A673 (cell line): ENCODE measurements at regions not wholly inside any gene's neighbourhood (a gene's known extent, or its start where the extent isn't known, plus 50 kb on each side); places are given as distances from the start of the nearest gene placed in this dataset.

Experiments
- BruUV-seq: library from RNA; stranded (reverse); fragments of 400-500 nt; replicated peaks from 2 replicates; lab custom pipeline; 2021; lab: Mats Ljungman, UMichigan
- CTCF ChIA-PET: fragments of 300-600 bp; sonication (Branson Sonifier 250); formaldehyde crosslinking; loops from one replicate; lab custom pipeline; 2022; ENCODE audit warnings: antibody characterized with exemption; lab: Charles Lee
- POLR2A ChIA-PET: fragments of 300-600 bp; sonication (Branson Sonifier 250); formaldehyde crosslinking; loops from one replicate; lab custom pipeline; 2022; ENCODE audit warnings: antibody characterized with exemption; ENCODE audit not compliant: low non-redundant PET; lab: Charles Lee
- DNase-seq: peaks from one replicate; pipeline ENCODE4 v3.0.0-alpha.2; 2015; ENCODE audit warnings: low spot score
- H3K27ac ChIP-seq: fragments of 200-600 bp; sonication (generic); 2 replicates; pipeline ENCODE4 v1.5.1; 2016; ENCODE audit warnings: mixed run types, low read depth, mild to moderate bottlenecking, mixed read lengths, antibody characterized with exemption, low read length; ENCODE audit not compliant: poor library complexity, severe bottlenecking
- H3K27me3 ChIP-seq: fragments of 200-600 bp; sonication (generic); replicated peaks from 2 replicates; pipeline ENCODE4 v1.6.1; 2017; ENCODE audit warnings: mixed run types, low read depth, mild to moderate bottlenecking, mixed read lengths, antibody characterized with exemption, low read length; ENCODE audit not compliant: insufficient read depth, poor library complexity
- H3K36me3 ChIP-seq: fragments of 200-600 bp; sonication (generic); 2 replicates; pipeline ENCODE4 v1.6.1; 2016; ENCODE audit warnings: mixed run types, mild to moderate bottlenecking, mixed read lengths, antibody characterized with exemption, low read length; ENCODE audit not compliant: insufficient read depth, poor library complexity, severe bottlenecking
- H3K4me1 ChIP-seq: fragments of 200-600 bp; sonication (generic); 2 replicates; pipeline ENCODE4 v1.6.1; 2017; ENCODE audit warnings: mixed run types, mild to moderate bottlenecking, mixed read lengths, antibody characterized with exemption, low read length; ENCODE audit not compliant: insufficient read depth, poor library complexity, severe bottlenecking
- H3K4me3 ChIP-seq: fragments of 200-600 bp; sonication (generic); 2 replicates; pipeline ENCODE4 v1.5.1; 2016; ENCODE audit warnings: low read depth, mixed run types, mild to moderate bottlenecking, mixed read lengths, low read length; ENCODE audit not compliant: poor library complexity, severe bottlenecking
- H3K9me3 ChIP-seq: fragments of 200-600 bp; sonication (generic); 2 replicates; pipeline ENCODE4 v1.6.1; 2016; ENCODE audit warnings: mixed run types, low read depth, mild to moderate bottlenecking, mixed read lengths, antibody characterized with exemption, low read length; ENCODE audit not compliant: poor library complexity, severe bottlenecking
- EZH2 ChIP-seq: fragments of 200-600 bp; sonication (generic); IDR thresholded peaks from 2 replicates; pipeline ENCODE4 v1.6.1; 2017; ENCODE audit warnings: borderline replicate concordance, low read depth, mild to moderate bottlenecking, mixed read lengths, antibody characterized with exemption, low read length; ENCODE audit not compliant: poor library complexity, severe bottlenecking
- intact Hi-C: fragments of 100-400 bp; cut with micrococcal nuclease; formaldehyde crosslinking; loops from one replicate; pipeline ENCODE4 v1.10.0; 2022; ENCODE audit not compliant: unreplicated experiment
- TF ChIP-seq, protein P1 (sequence below): fragments of 300-800, 200-600 bp; sonication (generic); conservative IDR thresholded peaks from 2 replicates; pipeline ENCODE4 v1.5.1; 2017; ENCODE audit warnings: low read depth, mild to moderate bottlenecking, antibody characterized with exemption, low read length, moderate library complexity, mixed read lengths

DNA sequence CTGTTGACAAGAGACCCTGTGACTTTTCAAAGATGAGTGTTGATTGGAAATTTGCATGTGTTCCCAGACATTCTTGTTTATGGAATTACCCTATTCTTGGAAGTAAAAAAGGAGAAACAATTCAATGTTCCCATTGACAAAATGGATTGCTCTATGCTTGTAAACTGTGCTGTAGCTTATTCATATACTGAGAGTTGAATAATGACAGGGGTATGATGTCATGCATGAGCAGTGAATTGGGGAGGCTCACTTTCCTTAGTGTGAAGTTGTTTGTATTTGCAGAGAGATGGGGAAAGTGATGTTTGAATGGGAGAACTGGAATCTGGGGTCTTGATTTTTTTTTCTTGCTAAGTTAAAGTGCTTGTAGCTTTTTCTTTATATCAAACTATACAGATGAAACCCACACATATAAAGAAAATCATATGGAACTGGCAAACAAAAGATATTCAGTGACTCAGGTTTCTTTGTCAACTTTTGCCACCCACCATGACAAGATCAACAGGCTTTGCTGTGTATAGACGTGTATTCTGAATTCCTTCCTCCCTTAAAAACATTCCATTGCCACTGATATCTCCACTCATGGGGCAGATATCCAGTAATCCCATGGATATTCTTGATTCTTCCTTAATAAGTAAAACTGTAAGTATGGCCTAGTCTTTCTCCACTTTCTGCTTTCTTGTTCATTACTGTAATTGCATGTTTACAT, 97.8 kb upstream of the JAG1 start:
- no TSS peak for BruUV-seq
- ChIA-PET POLR2A (no interaction called here), CTCF (no interaction called here)
- no peak for TF ChIP-seq EZH2
- TF ChIP-seq, protein P1, sequence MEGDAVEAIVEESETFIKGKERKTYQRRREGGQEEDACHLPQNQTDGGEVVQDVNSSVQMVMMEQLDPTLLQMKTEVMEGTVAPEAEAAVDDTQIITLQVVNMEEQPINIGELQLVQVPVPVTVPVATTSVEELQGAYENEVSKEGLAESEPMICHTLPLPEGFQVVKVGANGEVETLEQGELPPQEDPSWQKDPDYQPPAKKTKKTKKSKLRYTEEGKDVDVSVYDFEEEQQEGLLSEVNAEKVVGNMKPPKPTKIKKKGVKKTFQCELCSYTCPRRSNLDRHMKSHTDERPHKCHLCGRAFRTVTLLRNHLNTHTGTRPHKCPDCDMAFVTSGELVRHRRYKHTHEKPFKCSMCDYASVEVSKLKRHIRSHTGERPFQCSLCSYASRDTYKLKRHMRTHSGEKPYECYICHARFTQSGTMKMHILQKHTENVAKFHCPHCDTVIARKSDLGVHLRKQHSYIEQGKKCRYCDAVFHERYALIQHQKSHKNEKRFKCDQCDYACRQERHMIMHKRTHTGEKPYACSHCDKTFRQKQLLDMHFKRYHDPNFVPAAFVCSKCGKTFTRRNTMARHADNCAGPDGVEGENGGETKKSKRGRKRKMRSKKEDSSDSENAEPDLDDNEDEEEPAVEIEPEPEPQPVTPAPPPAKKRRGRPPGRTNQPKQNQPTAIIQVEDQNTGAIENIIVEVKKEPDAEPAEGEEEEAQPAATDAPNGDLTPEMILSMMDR: no peak
- DNase-seq: no peak
- no peaks in the 10 kb centered on the region for H3K36me3 ChIP-seq
- no peaks in the 10 kb centered on the region for H3K27me3 ChIP-seq
- H3K4me3 ChIP-seq: no peak overlapping the region
- H3K4me1 ChIP-seq: no peaks in the 10 kb centered on the region
- H3K27ac ChIP-seq: no peak overlapping the region
- intact Hi-C loops: no loop called here
- H3K9me3 ChIP-seq: no peaks in the 10 kb centered on the region

DNA sequence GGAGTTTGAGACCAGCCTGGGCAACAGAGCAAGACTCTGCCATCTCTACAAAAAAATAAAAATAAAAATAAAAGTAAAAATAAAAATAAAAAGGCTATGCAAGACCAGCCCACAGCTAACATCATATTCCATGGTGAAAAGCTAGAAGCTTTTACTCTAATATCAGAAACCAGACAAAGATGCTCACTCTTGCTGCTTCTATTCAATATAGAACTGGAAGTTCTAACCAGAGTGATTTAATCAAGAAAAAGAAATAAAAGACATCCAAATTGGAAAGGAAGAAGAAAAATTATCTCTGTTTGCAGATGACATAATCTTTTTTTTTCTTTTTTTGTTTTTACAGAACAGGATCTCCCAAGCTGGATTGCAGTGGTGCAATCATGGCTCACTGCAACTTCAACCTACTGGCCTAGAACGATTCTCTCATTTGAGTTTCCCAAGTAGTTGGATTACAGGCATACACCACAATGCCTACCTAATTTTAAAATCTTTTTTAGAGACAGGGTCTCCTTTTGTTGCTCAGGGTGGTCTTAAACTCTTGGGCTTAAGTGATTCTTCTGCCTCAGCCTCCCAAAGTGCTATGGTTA, 100.7 kb upstream of the JAG1 start:
- Histone ChIP-seq H3K4me1 (no peaks in the 10 kb centered on the region), H3K27ac (no peak overlapping the region), H3K4me3 (no peak overlapping the region), H3K9me3 (no peaks in the 10 kb centered on the region), H3K36me3 (no peaks in the 10 kb centered on the region), H3K27me3 (no peaks in the 10 kb centered on the region)
- ChIA-PET CTCF (no interaction called here), POLR2A (no interaction called here)
- no peak for DNase-seq
- intact Hi-C loops: no loop called here
- no peak for TF ChIP-seq EZH2
- TF ChIP-seq, protein P1: no peak
- no TSS peak for BruUV-seq

DNA sequence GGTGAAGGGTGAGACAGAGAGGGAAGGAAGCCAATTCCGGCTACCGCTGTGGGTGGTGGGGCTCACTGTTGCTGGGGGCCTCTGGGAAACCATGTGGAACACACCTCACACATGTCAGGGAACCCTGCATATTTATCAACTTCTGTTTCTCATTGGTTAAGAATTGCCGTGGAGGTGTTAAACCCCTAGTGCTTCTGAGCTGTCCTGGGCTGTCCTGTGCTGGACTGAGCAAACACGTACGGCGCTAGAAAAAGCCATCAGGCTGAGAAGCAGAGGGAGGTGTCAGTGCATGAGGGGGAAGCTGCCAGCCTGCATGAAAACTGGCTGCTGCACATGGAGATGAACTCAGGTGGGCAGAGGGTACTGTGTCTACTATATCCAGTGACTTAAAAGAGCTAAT, 103.9 kb upstream of the JAG1 start:
- Histone ChIP-seq H3K4me1 (no peaks in the 10 kb centered on the region), H3K4me3 (no peak overlapping the region), H3K27me3 (no peaks in the 10 kb centered on the region), H3K36me3 (no peaks in the 10 kb centered on the region), H3K9me3 (no peaks in the 10 kb centered on the region), H3K27ac (no peak overlapping the region)
- intact Hi-C loops: no loop called here
- POLR2A ChIA-PET: no interaction called here
- TF ChIP-seq, protein P1: no peak
- TF ChIP-seq EZH2: no peak
- DNase-seq: no peak
- BruUV-seq: no TSS peak
- CTCF ChIA-PET: no interaction called here
